HG02852 (cell line): ENCODE measurements at regions not wholly inside any gene's neighbourhood (a gene's known extent, or its start where the extent isn't known, plus 50 kb on each side); places are given as distances from the start of the nearest gene placed in this dataset.

ENCODE experiments used
- ATAC-seq: cut with Tn5 transposase; IDR thresholded peaks from one replicate; pipeline ENCODE4 v1.9.1; 2021; ENCODE audit warnings: mild to moderate bottlenecking, moderate library complexity; ENCODE audit not compliant: unreplicated experiment

DNA sequence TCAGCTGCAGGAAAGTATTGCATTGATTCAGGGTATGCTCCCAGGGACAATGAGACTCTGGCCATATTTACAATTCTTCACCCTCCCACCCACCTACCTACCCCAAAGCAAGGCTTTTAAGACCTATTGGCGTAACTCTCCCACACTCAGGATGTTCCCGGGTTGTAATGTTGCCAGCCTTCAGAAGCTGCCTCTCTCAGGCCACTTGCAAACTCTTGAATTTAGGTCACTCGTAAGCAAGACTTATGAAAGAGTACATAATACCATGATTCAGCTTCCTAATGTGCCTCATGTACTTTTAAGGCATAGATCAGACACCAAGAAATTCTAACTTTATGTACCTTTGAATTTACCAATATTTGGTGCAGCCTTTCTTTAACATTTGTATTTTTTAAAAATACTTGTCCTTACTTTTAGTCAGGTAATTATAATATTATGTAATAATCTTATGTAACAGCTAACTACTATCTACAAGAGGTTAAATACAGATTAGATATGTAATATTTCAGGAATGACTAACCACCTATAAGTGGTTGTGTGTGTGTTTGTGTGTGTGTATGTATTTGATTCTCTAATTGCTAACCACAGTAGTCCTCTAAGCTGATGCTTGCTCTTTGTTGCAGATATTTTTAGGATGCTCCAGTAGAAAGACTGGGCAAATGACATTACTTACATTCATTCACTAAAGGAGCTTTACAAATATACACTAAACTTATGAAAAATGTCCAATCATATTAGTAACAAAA lies 630.5 kb upstream of the MEF2C start:
- ATAC-seq = no peak

DNA sequence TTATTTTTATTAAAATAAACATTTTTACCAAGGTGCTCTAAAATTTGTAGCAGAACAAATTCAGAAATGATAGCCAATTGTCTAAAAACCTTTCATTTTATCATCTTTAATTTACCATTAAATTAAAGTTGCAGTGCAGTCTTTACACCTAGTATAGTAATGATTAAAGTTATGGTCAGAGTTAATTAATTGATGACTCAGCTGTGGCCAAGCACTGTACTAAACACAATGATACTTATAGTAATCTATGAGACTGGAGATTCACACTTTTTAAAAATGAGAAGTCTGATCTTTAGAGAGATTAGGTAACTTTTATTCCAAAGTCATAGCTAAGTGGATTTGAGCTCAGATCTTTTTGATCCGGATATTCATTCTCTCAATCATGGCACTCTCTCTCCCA lies 621.1 kb upstream of the MEF2C start:
- no peak for ATAC-seq

DNA sequence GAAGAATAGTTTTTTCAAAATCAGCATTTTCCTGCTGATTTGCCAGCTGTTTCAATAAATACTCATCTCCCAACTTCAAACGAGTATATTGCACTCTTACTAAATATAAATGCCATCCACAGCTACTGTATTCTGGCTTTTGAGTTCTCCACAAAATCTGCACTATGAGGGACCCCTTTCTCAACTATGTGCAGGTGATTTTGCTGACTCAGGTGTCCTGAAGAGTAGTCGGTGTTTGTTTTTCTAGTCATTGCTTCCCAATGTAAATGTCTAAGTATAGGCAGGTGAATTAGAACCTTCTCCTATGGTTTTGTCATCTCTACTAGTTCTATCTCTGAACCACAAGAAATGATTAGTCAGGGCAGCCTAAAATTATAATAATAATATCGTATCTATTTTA lies 616.8 kb upstream of the MEF2C start:
- ATAC-seq = no peak

GRCh38 chr5:89498699-89499098 lies 615.7 kb upstream of the MEF2C start:
- no peak for ATAC-seq

DNA sequence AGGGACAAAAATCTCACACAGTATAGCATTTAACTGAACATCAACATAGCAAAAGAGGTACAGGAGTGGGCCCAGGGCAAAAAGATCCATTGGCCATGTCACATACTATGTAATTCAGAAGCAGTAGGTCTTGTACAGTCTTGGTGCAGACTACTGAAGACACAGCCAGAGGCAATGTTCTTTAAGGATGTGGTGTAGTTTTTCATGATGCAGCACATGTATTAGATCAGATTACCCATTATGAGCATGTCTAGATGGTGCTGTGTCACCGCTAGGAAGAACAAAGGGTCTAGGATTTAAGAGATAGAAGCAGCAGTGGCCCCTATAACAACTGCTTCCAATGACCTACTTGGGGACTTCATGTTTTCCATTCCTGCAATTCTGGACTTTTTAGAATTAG lies 610.4 kb upstream of the MEF2C start:
- ATAC-seq = no peak

DNA sequence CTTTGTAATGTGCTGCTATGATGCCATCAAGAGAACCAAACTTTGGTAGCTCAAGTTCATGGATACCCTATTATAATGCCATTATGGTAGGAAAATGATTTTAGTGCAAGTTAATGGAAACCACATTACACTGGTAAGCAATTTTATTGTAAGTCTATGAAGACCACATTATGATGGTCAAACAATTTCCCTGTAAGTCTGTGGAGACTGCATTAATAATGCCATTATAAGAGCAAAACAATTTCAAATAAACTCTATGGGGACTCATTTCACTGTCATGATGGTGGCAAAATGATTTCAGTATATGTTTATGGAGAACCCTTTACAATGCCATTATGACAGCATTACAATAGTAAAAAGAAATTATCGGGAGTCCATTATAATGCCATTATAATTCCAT lies 602.0 kb upstream of the MEF2C start:
- ATAC-seq = no peak

GRCh38 chr5:89480406-89481007 lies 597.5 kb upstream of the MEF2C start:
- ATAC-seq = no peak

- ATAC-seq = no peak
Observed at GRCh38 chr5:89478851-89479250, 595.9 kb upstream of the MEF2C start.

DNA sequence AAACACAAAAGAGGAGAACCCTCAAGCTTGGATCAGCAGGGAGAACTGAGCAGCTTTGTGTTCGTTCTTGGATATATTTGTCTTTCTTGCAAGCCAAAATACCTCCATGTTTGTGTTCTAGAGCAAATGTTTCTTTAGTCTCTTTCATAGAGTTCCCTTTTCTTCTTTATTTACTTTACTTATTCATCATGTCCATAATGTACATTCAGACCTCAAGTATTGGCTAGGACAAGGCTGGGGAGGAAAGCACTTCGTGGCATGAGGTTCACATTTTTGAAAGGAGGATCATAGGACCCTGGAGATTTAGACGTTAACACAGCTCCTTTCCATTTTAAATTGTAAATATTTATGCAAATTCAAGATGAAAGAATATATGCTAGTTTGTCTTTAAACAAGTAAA lies 590.2 kb upstream of the MEF2C start:
- no peak for ATAC-seq

DNA sequence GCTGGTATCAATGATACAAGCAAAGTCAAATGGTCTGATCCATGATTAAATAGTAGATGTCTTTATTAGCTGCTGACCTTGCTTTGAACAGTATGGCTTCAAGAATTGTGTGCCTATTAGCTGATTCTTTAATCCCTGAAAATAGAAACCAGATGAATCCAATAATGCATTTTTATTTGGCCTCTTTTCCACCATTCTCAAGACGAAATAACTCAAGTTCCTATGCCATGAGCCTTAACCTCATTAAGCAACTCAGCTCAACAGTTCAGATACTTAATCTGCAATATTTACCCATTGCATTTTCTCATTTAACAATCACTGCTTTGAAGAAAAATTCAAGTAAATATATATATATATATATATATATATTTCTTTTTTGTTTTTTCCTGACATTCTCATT lies 588.6 kb upstream of the MEF2C start:
- no peak for ATAC-seq

DNA sequence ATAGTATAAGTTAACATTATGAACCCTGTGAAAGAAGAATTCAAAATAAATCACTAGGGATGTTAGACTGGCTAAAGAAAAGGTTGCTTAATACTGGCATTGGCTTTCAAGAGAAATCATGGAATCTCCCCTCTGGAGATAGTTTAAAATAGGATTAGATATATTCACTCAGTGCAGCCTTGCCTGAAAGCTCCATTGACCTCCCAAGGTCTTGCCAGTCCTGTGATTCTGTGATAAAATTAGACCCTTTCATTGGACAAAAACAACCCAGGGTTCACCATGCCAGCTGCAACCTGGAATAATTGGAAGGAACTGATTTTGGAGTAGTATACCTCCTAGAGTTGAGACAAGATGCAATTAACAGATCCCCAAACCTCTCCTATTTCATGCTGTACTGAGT lies 588.1 kb upstream of the MEF2C start:
- no peak for ATAC-seq

DNA sequence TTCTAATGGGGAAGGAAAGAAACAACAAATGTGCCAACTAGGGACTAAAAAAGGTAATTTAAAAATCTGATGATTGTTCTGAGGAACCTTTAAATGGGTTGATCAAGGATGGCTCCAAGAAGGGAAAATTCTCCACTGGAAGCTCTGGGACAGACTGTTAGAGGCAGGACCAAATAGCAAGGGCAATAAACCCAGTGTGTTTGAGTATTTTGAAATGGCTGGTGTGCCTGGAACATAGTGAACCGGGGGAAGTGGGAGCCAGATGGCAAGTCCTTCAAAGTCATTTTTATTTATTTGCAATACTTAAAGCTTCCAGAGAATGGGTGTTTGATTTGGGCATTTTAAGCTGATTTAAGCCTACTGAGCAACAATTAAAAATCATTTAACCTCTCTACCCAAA lies 587.7 kb upstream of the MEF2C start:
- no peak for ATAC-seq

GRCh38 chr5:89458332-89458656 lies 575.3 kb upstream of the MEF2C start:
- no peak for ATAC-seq

- ATAC-seq = no peak
Observed at GRCh38 chr5:89457411-89458331, 574.7 kb upstream of the MEF2C start.

DNA sequence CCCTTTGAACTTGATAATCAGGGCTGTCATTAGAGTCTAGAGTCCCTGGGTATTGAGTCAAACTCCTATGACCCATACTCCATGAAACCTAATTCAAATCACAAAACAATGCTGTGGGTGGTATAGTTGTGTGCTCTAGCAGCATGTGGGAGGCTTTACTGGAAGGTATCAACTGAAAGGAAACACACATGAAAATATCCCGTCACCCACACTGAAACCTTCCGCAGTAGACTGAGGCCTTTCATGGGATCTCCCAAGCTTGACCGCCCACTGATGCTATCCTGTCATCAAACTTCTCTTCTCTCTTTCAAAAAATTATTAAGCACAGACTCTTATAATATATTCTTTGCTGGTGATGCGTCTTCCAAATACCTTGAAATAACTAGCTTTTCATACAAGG lies 569.1 kb upstream of the MEF2C start:
- ATAC-seq = peak; percentile 77

GRCh38 chr5:89451263-89451662 lies 568.3 kb upstream of the MEF2C start:
- no peak for ATAC-seq

- ATAC-seq = no peak
Observed at GRCh38 chr5:89450149-89450538, 567.2 kb upstream of the MEF2C start.

- no peak for ATAC-seq
Observed at GRCh38 chr5:89449392-89450148, 566.6 kb upstream of the MEF2C start.

DNA sequence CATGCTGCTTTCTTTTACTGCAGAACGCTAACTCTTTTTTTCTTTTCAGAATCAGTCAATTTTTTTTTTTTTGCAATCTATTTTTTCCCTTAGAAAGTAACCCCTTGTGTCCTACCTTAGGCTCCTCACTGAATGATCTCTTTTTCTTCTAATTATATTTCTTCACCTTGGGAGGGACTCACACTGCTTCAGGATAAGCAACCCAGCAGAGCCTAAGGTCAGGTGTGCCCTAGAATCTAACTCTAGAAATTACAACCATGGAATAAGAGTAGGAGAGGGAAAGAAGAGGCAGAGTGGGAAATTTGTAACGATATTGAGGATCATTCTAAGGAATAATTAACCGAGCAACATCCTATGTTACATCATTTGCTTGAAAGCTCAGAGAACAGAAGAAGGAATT lies 564.0 kb upstream of the MEF2C start:
- no peak for ATAC-seq

GRCh38 chr5:89445106-89445745 lies 562.2 kb upstream of the MEF2C start:
- ATAC-seq = no peak

- ATAC-seq = no peak
Observed at GRCh38 chr5:89444088-89444487, 561.1 kb upstream of the MEF2C start.
